Neuronal stem cell (in vitro differentiated cells): ENCODE measurements at regions not wholly inside any gene's neighbourhood (a gene's known extent, or its start where the extent isn't known, plus 50 kb on each side); places are given as distances from the start of the nearest gene placed in this dataset.

Source experiments
- DNase-seq: peaks from one replicate; pipeline ENCODE4 v3.0.0-alpha.2; 2013; ENCODE audit warnings: low spot score
- H2AFZ ChIP-seq: one replicate; pipeline ENCODE4 v1.6.1; 2013; ENCODE audit warnings: mild to moderate bottlenecking, low read length, inconsistent platforms
- H2AK5ac ChIP-seq: 2 replicates; pipeline ENCODE4 v1.6.1; 2013; ENCODE audit warnings: low read depth, mild to moderate bottlenecking, inconsistent platforms, low read length, moderate library complexity, mixed read lengths
- H2BK120ac ChIP-seq: 2 replicates; pipeline ENCODE4 v1.6.1; 2013; ENCODE audit warnings: low read depth, mild to moderate bottlenecking, inconsistent platforms, low read length, moderate library complexity, mixed read lengths
- H2BK12ac ChIP-seq: one replicate; pipeline ENCODE4 v1.6.1; 2013; ENCODE audit warnings: low read length, inconsistent platforms
- H2BK15ac ChIP-seq: 2 replicates; pipeline ENCODE4 v1.6.1; 2013; ENCODE audit warnings: mild to moderate bottlenecking, low read length, inconsistent platforms, mixed read lengths
- H2BK5ac ChIP-seq: one replicate; pipeline ENCODE4 v1.6.1; 2013; ENCODE audit warnings: inconsistent platforms, mild to moderate bottlenecking, low read length, moderate library complexity
- H3K14ac ChIP-seq: one replicate; pipeline ENCODE4 v1.6.1; 2013; ENCODE audit warnings: low read length, inconsistent platforms
- H3K18ac ChIP-seq: 2 replicates; pipeline ENCODE4 v1.6.1; 2013; ENCODE audit warnings: low read length, inconsistent platforms
- H3K23ac ChIP-seq: 2 replicates; pipeline ENCODE4 v1.6.1; 2013; ENCODE audit warnings: low read depth, mild to moderate bottlenecking, mixed read lengths, low read length, inconsistent platforms; ENCODE audit not compliant: poor library complexity
- H3K27ac ChIP-seq: replicated peaks from 3 replicates; pipeline ENCODE4 v1.5.1; 2013; ENCODE audit warnings: low read length, inconsistent platforms
- H3K27me3 ChIP-seq, 3 experiments: 2 replicates each; pipeline ENCODE4 v1.6.1; 2013; ENCODE audit warnings: low read length in 3 of 3, mild to moderate bottlenecking in 2 of 3, inconsistent platforms in 1 of 3, low read depth in 1 of 3, mixed read lengths in 1 of 3, moderate library complexity in 1 of 3; ENCODE audit not compliant: control insufficient read depth in 3 of 3, insufficient read depth in 3 of 3
- H3K36me3 ChIP-seq, 2 donors: replicated peaks in 1 of 2; 2 replicates each; pipeline ENCODE4 v1.6.1; 2013; ENCODE audit warnings: low read length in 2 of 2; ENCODE audit not compliant: control insufficient read depth in 2 of 2, insufficient read depth in 2 of 2
- H3K4ac ChIP-seq: 2 replicates; pipeline ENCODE4 v1.6.1; 2013; ENCODE audit warnings: inconsistent platforms, mild to moderate bottlenecking, low read length, moderate library complexity
- H3K4me1 ChIP-seq, 2 donors: 1 replicate in 1 of 2; 2 replicates in 1 of 2; pipeline ENCODE4 v1.6.1; 2013; ENCODE audit warnings: low read length in 2 of 2, low read depth in 1 of 2; ENCODE audit not compliant: control insufficient read depth in 2 of 2, insufficient read depth in 1 of 2
- H3K4me2 ChIP-seq: one replicate; pipeline ENCODE4 v1.6.1; 2013; ENCODE audit warnings: mild to moderate bottlenecking, low read length, inconsistent platforms; ENCODE audit not compliant: insufficient read depth, poor library complexity, severe bottlenecking
- H3K4me3 ChIP-seq, 2 donors: 2 replicates each; pipeline ENCODE4 v1.5.1; 2013; ENCODE audit warnings: low read length in 2 of 2, mild to moderate bottlenecking in 2 of 2, inconsistent platforms in 1 of 2, moderate library complexity in 1 of 2
- H3K79me1 ChIP-seq: one replicate; pipeline ENCODE4 v1.6.1; 2013; ENCODE audit warnings: low read depth, mild to moderate bottlenecking, inconsistent platforms, low read length, moderate library complexity
- H3K9ac ChIP-seq: one replicate; pipeline ENCODE4 v1.6.1; 2013; ENCODE audit warnings: mild to moderate bottlenecking, low read depth, low read length, inconsistent platforms; ENCODE audit not compliant: poor library complexity
- H3K9me3 ChIP-seq, 2 donors: replicated peaks in 1 of 2; 2 replicates each; pipeline versions ENCODE3 to v1.6.1; 2013; ENCODE audit warnings: low read length in 2 of 2, mild to moderate bottlenecking in 2 of 2, inconsistent platforms in 1 of 2, low read depth in 1 of 2, mixed read lengths in 1 of 2, moderate library complexity in 1 of 2; ENCODE audit not compliant: control insufficient read depth in 2 of 2, insufficient read depth in 1 of 2
- H4K8ac ChIP-seq: one replicate; pipeline ENCODE4 v1.6.1; 2013; ENCODE audit warnings: low read depth, mild to moderate bottlenecking, inconsistent platforms, low read length, moderate library complexity
- H4K91ac ChIP-seq: one replicate; pipeline ENCODE4 v1.6.1; 2013; ENCODE audit warnings: low read length, low read depth, mild to moderate bottlenecking, inconsistent platforms; ENCODE audit not compliant: poor library complexity
- WGBS, 2 donors: extraction: QIAGEN DNeasy Blood & Tissue Kit; methylation state at CpG; one replicate each; pipeline ENCODE4 v1.1.7; 2013; ENCODE audit warnings: missing lambda C conversion rate in 2 of 2, mixed read lengths in 1 of 2; ENCODE audit not compliant: insufficient read length in 2 of 2, insufficient replicate concordance in 1 of 2; ENCODE audit errors: extremely low coverage in 2 of 2; 5-methylcytosine and 5-hydroxymethylcytosine counted together

DNA sequence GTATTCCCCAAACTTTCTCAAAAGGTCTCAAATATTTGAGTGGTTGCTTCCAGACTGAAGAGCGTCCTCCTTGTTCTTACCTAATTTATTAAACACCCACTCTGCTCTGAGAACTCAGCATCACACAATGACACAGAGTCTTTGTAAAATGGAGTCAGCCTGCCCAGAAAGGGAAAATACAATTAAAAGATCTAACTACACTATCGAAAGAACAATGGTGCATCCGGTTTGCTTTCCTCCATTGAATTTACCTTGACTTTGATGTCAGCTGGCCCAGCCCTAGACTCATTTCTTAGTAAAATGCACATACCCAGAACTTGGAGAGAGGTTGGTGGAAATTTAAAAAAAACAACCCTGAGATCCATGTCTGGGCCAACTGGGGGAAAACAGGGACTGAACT lies 120.7 kb upstream of the SERP2 start:
- H3K4me1 ChIP-seq: peaks cover 0 to 12% of the 10 kb centered on the region in 2 donors
- no peaks in the 10 kb centered on the region for H3K27me3 ChIP-seq
- no peak overlapping the region for H3K23ac ChIP-seq
- H2BK12ac ChIP-seq: no peak overlapping the region
- no CpG with 5 or more reads among the region's 3 CpGs for WGBS, 2 donors
- no peak overlapping the region for H4K91ac ChIP-seq
- H3K9me3 ChIP-seq: peaks cover 0 to 1% of the 10 kb centered on the region in 2 donors
- H3K36me3 ChIP-seq: no peaks in the 10 kb centered on the region
- no peak overlapping the region for H3K4me3 ChIP-seq
- no peak for DNase-seq
- no peak overlapping the region for H3K4me2 ChIP-seq
- no peak overlapping the region for H2BK120ac ChIP-seq
- no peak overlapping the region for H3K4ac ChIP-seq
- no peak overlapping the region for H3K27ac ChIP-seq
- no peak overlapping the region for H4K8ac ChIP-seq
- no peak overlapping the region for H2BK5ac ChIP-seq
- H2AK5ac ChIP-seq: no peak overlapping the region
- H3K18ac ChIP-seq: no peak overlapping the region
- H2BK15ac ChIP-seq: no peak overlapping the region
- H3K79me1 ChIP-seq: no peaks in the 10 kb centered on the region
- peak overlapping the region; percentile 17 for H2AFZ ChIP-seq
- no peak overlapping the region for H3K9ac ChIP-seq
- H3K14ac ChIP-seq: no peak overlapping the region

DNA sequence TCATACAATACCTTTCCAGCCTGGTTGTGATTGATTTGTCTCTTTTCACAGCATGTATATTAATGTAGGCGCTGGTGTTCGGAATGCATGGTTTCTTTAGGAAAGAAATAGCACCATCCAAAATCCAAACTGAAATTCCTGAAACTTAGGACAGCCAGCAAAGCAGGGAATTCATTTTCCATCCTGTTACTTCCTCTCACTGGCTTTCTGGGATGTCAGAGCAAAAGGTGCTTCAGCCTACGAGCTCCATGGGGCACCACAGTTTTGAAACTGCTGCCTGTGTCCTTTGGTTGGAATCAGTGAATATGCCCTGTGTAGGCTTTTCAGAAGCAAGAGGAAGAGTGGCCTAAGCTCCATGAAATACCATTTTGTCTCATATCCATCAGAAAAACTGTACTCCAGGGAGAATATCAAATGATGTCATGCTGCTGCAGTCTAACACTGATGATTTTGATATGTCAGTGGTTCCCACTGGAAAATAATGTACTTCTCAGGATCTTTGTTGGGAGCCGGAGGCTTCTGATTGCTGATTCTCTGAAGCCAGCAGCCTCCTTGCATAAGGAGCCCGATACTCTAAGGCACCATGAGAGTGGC lies 117.8 kb upstream of the SERP2 start:
- Histone ChIP-seq H3K36me3 (no peaks in the 10 kb centered on the region), H2BK5ac (peak overlapping the region; percentile 22), H2BK15ac (no peak overlapping the region), H3K14ac (no peak overlapping the region), H2AK5ac (peak overlapping the region; percentile 35), H3K18ac (no peak overlapping the region), H3K4me1 (peaks cover 8 to 9% of the 10 kb centered on the region in 2 donors), H3K4me2 (no peak overlapping the region), H4K91ac (no peak overlapping the region), H3K23ac (no peak overlapping the region), H3K27ac (no peak overlapping the region), H2BK120ac (no peak overlapping the region), H3K27me3 (no peaks in the 10 kb centered on the region), H3K4ac (no peak overlapping the region), H3K4me3 (no peak overlapping the region), H2BK12ac (no peak overlapping the region), H4K8ac (no peak overlapping the region), H3K79me1 (no peaks in the 10 kb centered on the region), H3K9me3 (peaks cover 0 to 1% of the 10 kb centered on the region in 2 donors), H3K9ac (no peak overlapping the region), H2AFZ (no peak overlapping the region)
- DNase-seq: no peak
- no CpG with 5 or more reads among the region's 5 CpGs for WGBS, 2 donors

DNA sequence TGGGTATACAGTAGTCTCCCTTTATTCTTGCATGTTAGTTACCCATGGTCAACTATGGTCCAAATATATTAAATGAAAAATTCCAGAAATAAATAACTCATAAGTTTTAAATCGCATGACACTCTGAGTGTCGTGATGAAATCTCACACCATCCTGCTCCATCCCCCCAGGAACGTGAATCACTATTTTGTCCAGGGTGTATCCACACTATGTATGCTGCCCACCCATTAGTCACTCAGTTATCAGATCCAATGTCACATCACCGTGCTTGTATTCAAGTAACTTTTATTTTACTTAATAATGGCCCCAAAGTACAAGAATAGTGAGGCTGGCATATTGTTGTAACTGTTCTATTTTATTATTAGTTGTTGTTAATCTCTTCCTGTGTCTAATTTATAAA lies 115.8 kb upstream of the SERP2 start:
- no peak overlapping the region for H2BK12ac ChIP-seq
- no peak for DNase-seq
- no peaks in the 10 kb centered on the region for H3K36me3 ChIP-seq
- no peak overlapping the region for H3K4me2 ChIP-seq
- no peak overlapping the region for H4K91ac ChIP-seq
- H3K27ac ChIP-seq: no peak overlapping the region
- no peaks in the 10 kb centered on the region for H3K27me3 ChIP-seq
- no peak overlapping the region for H3K23ac ChIP-seq
- H4K8ac ChIP-seq: no peak overlapping the region
- H2AFZ ChIP-seq: no peak overlapping the region
- H3K4me3 ChIP-seq: no peak overlapping the region
- no peak overlapping the region for H3K9ac ChIP-seq
- H3K18ac ChIP-seq: no peak overlapping the region
- WGBS, 2 donors: no CpG with 5 or more reads among the region's 4 CpGs
- no peak overlapping the region for H2BK120ac ChIP-seq
- H3K14ac ChIP-seq: no peak overlapping the region
- H3K9me3 ChIP-seq: peaks cover 0 to 1% of the 10 kb centered on the region in 2 donors
- no peaks in the 10 kb centered on the region for H3K79me1 ChIP-seq
- no peak overlapping the region for H2BK5ac ChIP-seq
- H2BK15ac ChIP-seq: no peak overlapping the region
- no peak overlapping the region for H3K4ac ChIP-seq
- peaks cover 8 to 9% of the 10 kb centered on the region in 2 donors for H3K4me1 ChIP-seq
- H2AK5ac ChIP-seq: no peak overlapping the region

DNA sequence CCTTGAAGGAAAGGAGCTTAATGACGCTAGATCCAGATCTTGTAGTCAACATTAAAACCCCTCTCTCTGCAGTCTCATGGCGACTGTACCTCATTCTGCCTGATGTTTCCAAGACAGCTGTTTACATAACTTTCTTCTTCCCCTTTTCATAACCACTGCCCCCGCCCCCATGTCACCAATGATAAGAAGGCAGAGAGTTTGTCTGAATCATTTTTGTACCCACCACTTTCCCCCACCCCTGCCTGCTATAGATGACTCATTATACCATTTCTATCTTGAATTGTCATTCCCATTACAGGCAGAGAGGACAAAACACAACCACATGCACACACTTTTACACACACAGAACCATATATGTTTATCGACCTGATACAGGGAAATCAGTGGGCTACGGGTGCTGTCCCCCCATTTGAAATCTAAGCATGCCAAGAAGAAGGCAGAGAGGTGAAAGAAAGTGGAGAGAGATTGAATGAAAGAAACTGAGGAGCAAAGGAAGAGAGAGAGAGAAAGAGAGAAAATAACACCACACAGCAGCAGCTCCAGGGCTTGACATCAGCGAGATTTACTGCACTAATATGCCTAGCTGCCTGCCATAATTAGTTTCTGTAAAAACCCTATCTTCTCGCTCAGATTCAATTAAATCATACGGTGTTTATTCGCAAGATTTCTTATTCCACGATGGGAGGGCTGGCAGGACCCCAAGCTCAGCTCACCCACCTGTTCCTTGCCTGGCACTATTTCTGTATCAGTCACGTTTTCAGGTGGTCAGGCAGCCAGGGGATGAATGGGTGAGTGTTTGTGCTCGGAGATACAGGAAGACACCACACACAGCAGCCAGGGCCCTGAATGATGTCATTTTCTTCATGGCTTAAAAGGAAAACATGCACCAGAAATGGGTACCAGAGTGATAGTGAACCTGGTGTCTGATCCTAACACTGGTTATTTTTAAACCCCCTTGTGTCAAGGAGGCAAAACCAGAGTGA lies 114.3 kb upstream of the SERP2 start:
- H2BK5ac ChIP-seq: no peak overlapping the region

More for the DNA sequence above, 114.3 kb upstream of the SERP2 start:
- Histone ChIP-seq H3K14ac (no peak overlapping the region), H3K4ac (no peak overlapping the region), H3K9me3 (peaks cover 0 to 1% of the 10 kb centered on the region in 2 donors), H2BK120ac (no peak overlapping the region), H4K8ac (no peak overlapping the region), H3K9ac (no peak overlapping the region), H3K23ac (no peak overlapping the region), H3K18ac (no peak overlapping the region), H3K79me1 (no peaks in the 10 kb centered on the region), H2AK5ac (no peak overlapping the region), H3K36me3 (no peaks in the 10 kb centered on the region), H3K4me3 (no peak overlapping the region), H3K27me3 (no peaks in the 10 kb centered on the region), H2BK15ac (no peak overlapping the region), H2BK12ac (no peak overlapping the region), H4K91ac (no peak overlapping the region), H3K4me1 (peaks cover 12 to 17% of the 10 kb centered on the region in 2 donors), H3K4me2 (no peak overlapping the region), H3K27ac (no peak overlapping the region), H2AFZ (peak overlapping the region; percentile 18)
- no peak for DNase-seq
- WGBS, 2 donors: no CpG with 5 or more reads among the region's 12 CpGs
